NCI-H2107 treated with DMSO at 0.1 percent for 48 hours (cell line): ENCODE measurements at regions not wholly inside any gene's neighbourhood (a gene's known extent, or its start where the extent isn't known, plus 50 kb on each side); places are given as distances from the start of the nearest gene placed in this dataset.
"Not testable (repeated sequence)": the region's sequence is repeated elsewhere in the genome, so short reads cannot be mapped to it uniquely, and the experiment has no call there.

Source experiments
- DNase-seq: peaks from one replicate; lab custom pipeline; 2025; ENCODE audit not compliant: unreplicated experiment; lab: John Stamatoyannopoulos, UW

GRCh38 chr3:139132976-139133375, 88.3 kb upstream of the PRR23C start:
- no peak for DNase-seq

GRCh38 chr3:139134678-139135372, 90.1 kb upstream of the PRR23C start:
- no peak for DNase-seq

- no peak for DNase-seq
Observed at GRCh38 chr3:139135657-139136056, 91.0 kb upstream of the PRR23C start.

- peak; percentile 7 for DNase-seq
Observed at GRCh38 chr3:139136469-139137202, 91.9 kb upstream of the PRR23C start.

GRCh38 chr3:139140553-139140952, 95.9 kb upstream of the PRR23C start:
- DNase-seq, result no peak

- DNase-seq, result not testable (repeated sequence)
Observed at GRCh38 chr3:139145980-139146379, 101.3 kb upstream of the PRR23C start.

- no peak for DNase-seq
Observed at GRCh38 chr3:139151530-139151929, 106.8 kb upstream of the PRR23C start.

GRCh38 chr3:139153434-139153833, 108.7 kb upstream of the PRR23C start:
- DNase-seq, result not testable (repeated sequence)

GRCh38 chr3:139157161-139157932, 112.7 kb upstream of the PRR23C start:
- DNase-seq, result no peak

GRCh38 chr3:139159356-139159755, 114.7 kb upstream of the PRR23C start:
- DNase-seq, result no peak

GRCh38 chr3:139173372-139174108, 128.8 kb upstream of the PRR23C start:
- DNase-seq, result no peak

GRCh38 chr3:139180489-139180888, 135.8 kb upstream of the PRR23C start:
- no peak for DNase-seq

- DNase-seq, result no peak
Observed at GRCh38 chr3:139182143-139182542, 137.5 kb upstream of the PRR23C start.

GRCh38 chr3:139182598-139182997, 137.9 kb upstream of the PRR23C start:
- no peak for DNase-seq

GRCh38 chr3:139185527-139185926, 140.8 kb upstream of the PRR23C start:
- no peak for DNase-seq

GRCh38 chr3:139187154-139187553, 142.5 kb upstream of the PRR23C start:
- DNase-seq, result no peak

GRCh38 chr3:139187648-139188047, 143.0 kb upstream of the PRR23C start:
- DNase-seq, result no peak

- DNase-seq, result no peak
Observed at GRCh38 chr3:139189943-139190342, 145.3 kb upstream of the PRR23C start.

- not testable (repeated sequence) for DNase-seq
Observed at GRCh38 chr3:139194421-139194820, 149.4 kb upstream of the MRPS22 start.

- DNase-seq, result not testable (repeated sequence)
Observed at GRCh38 chr3:139196146-139196545, 147.7 kb upstream of the MRPS22 start.

- no peak for DNase-seq
Observed at GRCh38 chr3:139197251-139197650, 146.6 kb upstream of the MRPS22 start.
